Coronary artery (tissue), 2 donors: ENCODE measurements at regions not wholly inside any gene's neighbourhood (a gene's known extent, or its start where the extent isn't known, plus 50 kb on each side); places are given as distances from the start of the nearest gene placed in this dataset.

ENCODE experiments used
- DNase-seq: peaks from one replicate; pipeline ENCODE4 v3.0.0-alpha.2; 2017; ENCODE audit warnings: low spot score
- H3K27ac ChIP-seq, 2 donors: fragments of 200-600 bp; sonication (generic); one replicate each; pipeline ENCODE4 v1.5.1; 2016 to 2019
- H3K4me3 ChIP-seq: fragments of 200-600 bp; sonication (generic); 2 replicates; pipeline ENCODE4 v1.5.1; 2016; ENCODE audit warnings: mild to moderate bottlenecking, moderate library complexity
- TF ChIP-seq, protein P1 (sequence below): fragments of 200-600 bp; sonication (generic); IDR thresholded peaks from one replicate; pipeline ENCODE4 v1.5.1; 2019; ENCODE audit warnings: antibody characterized with exemption

DNA sequence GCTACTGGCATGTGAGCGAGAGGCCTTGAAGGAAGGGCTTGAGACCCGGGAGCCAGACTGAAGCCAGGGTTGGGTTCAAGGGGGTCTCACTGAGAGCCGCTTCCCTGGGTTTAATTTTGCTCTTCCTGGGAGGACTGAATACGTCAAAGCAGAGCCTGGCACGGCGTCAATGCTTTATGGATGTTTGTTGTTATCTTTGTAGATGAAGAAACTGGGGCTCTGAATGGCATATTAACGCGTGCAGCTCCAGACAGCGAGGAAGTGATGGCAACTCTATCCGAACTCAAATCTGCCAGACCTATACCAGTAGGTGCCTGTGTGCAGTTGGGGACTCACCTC is 152.8 kb upstream of the PARP11 start:
- no peak for DNase-seq
- TF ChIP-seq, protein P1, sequence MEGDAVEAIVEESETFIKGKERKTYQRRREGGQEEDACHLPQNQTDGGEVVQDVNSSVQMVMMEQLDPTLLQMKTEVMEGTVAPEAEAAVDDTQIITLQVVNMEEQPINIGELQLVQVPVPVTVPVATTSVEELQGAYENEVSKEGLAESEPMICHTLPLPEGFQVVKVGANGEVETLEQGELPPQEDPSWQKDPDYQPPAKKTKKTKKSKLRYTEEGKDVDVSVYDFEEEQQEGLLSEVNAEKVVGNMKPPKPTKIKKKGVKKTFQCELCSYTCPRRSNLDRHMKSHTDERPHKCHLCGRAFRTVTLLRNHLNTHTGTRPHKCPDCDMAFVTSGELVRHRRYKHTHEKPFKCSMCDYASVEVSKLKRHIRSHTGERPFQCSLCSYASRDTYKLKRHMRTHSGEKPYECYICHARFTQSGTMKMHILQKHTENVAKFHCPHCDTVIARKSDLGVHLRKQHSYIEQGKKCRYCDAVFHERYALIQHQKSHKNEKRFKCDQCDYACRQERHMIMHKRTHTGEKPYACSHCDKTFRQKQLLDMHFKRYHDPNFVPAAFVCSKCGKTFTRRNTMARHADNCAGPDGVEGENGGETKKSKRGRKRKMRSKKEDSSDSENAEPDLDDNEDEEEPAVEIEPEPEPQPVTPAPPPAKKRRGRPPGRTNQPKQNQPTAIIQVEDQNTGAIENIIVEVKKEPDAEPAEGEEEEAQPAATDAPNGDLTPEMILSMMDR = no peak
- Histone ChIP-seq H3K27ac (no peak overlapping the region), H3K4me3 (no peak overlapping the region)

DNA sequence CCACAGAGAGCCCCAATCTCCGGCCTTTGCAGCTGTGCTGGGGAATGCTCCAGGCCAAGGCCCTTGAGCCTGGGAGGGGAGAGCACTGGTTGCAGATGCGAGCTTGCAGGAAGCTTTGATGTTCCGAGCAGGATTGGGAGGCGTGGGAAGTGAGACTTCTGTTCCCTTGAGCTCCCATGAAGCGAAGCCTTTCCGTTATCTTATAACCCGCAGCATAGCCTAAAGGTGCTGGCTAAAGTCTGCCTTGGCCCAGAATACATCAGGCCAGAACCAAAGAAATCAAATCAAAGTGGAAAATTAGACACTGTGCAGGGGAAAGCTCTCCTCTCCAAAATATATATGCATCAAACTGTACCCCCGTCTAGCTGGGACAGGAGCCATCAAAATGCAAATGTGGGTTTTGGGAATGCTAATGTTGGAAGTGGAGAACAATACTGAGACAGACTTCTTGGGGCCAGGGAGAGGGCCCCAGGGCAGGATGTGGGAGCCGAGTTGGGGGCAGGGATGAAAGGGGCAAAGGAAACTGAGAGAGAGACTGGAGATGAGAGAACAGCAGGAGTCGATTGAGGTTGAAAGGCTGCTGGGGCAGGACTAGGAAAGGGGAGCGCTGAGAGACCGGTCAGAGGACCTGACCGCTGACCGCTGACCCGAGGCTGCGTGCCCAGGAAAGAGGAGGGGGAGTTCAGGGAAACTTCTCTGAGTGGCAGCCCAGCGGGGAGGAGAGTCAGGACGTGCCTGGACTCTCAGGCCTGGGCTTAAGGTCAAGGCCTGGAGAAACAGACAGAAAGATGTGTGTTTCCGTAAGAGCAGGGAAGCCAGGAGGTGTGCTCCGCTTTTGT is 152.2 kb upstream of the PARP11 start:
- TF ChIP-seq, protein P1 = no peak
- Histone ChIP-seq H3K4me3 (no peak overlapping the region), H3K27ac (no peak overlapping the region)
- no peak for DNase-seq

DNA sequence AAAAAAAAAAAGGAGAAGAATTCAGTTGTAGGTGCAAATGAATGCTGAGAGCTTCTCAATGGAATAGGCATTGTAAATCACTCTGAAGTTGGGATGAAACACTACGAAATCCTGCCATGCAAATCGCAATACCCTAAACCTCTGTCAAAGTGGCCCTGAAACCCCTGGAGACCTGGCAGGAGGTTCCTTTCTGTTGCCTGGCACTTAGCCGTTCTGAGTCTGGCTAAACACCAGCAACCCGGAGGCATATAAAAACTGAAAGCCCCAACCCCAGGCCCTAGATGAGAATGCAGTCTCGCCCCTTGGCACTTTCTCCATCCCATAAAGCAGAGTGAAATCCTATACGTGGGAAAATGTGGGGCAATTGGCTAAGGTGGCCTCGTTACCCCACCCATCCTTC is 151.5 kb upstream of the PARP11 start:
- no peak for DNase-seq
- H3K27ac ChIP-seq = no peak overlapping the region
- H3K4me3 ChIP-seq = no peak overlapping the region
- TF ChIP-seq, protein P1 = no peak

DNA sequence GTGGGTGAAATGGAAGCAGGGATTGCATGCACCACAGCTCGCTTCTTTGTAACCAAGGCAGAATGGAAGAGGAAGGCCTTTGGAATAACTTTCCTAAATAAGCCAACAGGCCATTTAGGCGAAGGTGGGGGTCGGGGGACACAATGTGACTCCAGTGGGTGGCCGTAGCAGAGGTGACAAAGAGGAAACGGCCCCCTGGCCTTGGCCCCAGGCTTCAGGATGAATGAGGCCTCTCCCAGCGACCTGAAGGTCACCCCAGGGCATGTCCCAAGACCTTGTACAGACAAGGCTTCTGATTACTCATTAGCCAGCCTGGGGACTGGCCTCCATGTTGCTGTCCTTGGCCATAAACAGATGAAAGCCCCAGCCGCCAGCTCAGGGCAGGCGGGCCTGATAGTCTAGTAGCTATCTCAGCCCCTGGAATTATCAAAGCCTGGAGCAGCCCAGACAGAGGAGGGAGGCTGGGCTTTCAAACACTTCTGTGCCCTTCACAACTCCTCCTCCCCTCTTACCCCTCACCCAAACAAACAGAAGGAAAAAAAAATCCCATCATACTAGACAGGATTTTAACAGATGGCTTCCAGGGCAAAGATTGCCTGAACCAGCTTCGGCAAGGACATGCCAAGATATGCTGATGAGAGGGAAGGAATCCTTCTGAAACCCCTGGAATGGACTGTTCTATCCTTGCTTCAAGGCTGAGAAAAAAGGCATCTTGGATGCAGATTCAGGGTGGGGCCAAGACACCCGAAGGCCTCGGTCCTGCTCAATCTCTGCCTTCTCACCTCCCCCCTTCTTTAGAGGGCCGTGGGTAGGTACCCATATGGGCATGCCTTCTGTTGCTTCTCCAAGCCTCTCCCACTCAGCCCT is 142.3 kb upstream of the PARP11 start:
- TF ChIP-seq, protein P1 = no peak
- H3K4me3 ChIP-seq = no peak overlapping the region
- no peak for DNase-seq
- no peak overlapping the region for H3K27ac ChIP-seq

DNA sequence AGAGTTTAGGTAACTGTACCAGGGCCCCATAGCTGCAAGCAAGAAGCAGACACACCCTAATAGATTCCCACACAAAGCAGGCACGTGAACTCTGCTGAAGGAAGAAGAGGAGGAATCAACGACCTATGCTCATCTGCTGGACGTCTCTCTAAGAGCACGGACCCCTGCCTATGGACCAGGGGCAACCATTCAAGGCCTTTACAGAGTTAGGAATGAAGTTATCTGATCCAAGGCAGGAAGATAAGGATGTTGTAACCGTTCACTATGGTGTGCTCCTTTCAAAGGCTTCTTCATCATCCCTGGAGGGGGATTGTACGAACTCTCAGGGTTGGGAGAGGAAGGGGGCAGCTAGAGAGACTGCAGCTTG is 141.6 kb upstream of the PARP11 start:
- TF ChIP-seq, protein P1 = no peak
- DNase-seq = no peak
- Histone ChIP-seq H3K27ac (no peak overlapping the region), H3K4me3 (no peak overlapping the region)

DNA sequence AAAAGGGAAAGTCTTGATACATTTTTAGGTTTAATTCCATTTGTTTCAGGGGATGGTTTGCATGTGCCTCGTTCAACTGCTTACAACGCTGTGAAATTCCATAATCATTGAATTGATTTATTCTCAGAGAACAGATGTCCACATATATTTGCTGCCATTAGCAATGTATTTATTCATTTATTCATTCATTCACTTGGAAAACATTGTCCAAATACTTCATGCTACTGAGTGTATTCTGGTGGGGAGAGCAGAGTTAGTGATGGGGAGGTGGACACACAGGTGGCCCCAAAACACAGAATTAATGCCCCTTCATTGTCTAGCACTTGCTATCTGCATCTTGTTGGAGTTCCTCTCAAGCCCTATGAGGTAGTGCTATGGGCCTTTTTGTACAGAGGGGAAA is 141.2 kb upstream of the PARP11 start:
- no peak overlapping the region for H3K27ac ChIP-seq
- no peak overlapping the region for H3K4me3 ChIP-seq
- DNase-seq = no peak
- TF ChIP-seq, protein P1 = no peak
